ENCODE measurements at regions not wholly inside any gene's neighbourhood (a gene's known extent, or its start where the extent isn't known, plus 50 kb on each side); places are given as distances from the start of the nearest gene placed in this dataset.

DNA sequence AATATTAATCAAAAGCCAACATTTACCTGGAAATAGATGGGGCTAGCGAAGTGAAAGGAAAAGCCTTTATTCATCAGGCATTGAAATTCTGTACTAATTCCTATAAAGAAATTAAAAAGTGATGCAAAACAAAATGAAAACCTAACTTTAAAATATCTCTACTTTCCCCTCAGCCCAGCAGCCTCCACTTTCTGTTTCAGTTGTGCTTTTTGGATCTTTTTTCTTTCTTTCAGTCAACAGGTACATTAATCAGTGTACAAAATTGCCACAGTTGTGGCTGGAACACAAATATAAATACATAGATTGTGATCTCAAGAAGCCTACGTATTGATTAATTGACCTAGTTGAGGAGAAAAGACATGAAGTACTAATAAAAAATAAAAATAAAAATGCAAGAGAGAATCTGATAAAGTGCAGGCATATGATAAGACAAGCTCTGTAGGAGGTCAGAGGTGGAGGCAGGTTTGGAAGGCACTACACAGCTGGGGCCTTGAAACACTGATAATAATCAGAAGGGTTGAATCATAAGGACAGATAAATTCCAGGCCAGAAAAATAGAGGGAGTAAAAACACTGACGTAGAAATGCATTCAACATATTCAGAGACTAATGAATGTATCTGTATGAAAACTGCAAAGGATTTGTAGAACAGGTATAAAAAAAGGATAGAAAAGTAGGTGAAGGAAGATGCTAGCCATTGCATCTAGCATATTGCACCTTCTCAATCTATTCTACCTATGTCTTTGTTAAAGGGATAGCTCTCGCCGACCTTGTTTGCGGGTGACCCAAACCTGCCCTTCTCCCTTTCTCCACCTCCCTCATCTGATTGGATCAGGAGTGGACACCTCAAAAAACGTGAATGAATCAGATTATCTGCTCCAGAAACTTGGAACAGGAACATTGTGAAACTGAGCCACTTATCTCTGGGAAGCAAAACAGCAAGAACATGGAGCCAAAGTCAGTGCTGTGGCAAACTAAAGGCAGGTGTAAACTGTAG, 607.8 kb upstream of the ADGRL2 start (continued):
- no peak for TF ChIP-seq TAF1 (IDR thresholded peaks at IDR 0.05; ENCODE audit: low read depth, low read length)
- no peak for TF ChIP-seq RXRA (IDR thresholded peaks at IDR 0.05; ENCODE audit: insufficient read depth, low read depth, low read length)
- TF ChIP-seq CHD2 (IDR thresholded peaks at IDR 0.05; ENCODE audit: low read length): no peak
- TF ChIP-seq BRCA1 (IDR thresholded peaks at IDR 0.05; ENCODE audit: low read depth, low read length): no peak
- no peak for TF ChIP-seq SRF (IDR thresholded peaks at IDR 0.05; ENCODE audit: low read depth, low read length)
- no peak for TF ChIP-seq CBX5 (IDR thresholded peaks at IDR 0.05; ENCODE audit: low read depth, low read length)

Data from H1 (cell line).